ENCODE measurements at regions not wholly inside any gene's neighbourhood (a gene's known extent, or its start where the extent isn't known, plus 50 kb on each side); places are given as distances from the start of the nearest gene placed in this dataset.

DNA sequence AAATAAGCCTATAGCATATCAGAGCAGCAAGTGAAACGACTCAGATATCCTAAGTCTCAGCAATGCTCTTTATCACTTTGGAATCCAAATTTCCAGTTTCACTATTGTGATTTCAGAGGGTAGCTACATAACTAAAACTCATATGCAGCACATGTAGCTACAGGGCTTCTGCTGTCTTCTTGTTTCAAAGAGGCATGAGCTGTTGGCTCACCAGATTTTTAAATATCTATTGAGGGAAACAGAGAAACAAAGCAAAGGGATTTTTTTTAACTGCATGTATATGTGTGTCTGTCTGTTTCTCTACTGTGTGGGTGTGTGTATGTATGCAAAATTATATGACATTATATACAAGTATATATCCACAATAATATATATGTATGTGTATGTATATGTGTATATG lies 258.4 kb downstream of the HDGFL1 start:
- TF ChIP-seq DNMT1 (CRISPR knock-in tag; IDR thresholded peaks at IDR 0.05), result no peak
- TF ChIP-seq, protein P1, sequence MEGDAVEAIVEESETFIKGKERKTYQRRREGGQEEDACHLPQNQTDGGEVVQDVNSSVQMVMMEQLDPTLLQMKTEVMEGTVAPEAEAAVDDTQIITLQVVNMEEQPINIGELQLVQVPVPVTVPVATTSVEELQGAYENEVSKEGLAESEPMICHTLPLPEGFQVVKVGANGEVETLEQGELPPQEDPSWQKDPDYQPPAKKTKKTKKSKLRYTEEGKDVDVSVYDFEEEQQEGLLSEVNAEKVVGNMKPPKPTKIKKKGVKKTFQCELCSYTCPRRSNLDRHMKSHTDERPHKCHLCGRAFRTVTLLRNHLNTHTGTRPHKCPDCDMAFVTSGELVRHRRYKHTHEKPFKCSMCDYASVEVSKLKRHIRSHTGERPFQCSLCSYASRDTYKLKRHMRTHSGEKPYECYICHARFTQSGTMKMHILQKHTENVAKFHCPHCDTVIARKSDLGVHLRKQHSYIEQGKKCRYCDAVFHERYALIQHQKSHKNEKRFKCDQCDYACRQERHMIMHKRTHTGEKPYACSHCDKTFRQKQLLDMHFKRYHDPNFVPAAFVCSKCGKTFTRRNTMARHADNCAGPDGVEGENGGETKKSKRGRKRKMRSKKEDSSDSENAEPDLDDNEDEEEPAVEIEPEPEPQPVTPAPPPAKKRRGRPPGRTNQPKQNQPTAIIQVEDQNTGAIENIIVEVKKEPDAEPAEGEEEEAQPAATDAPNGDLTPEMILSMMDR (CRISPR knock-in tag; IDR thresholded peaks at IDR 0.05), result no peak
- TF ChIP-seq, protein P2, sequence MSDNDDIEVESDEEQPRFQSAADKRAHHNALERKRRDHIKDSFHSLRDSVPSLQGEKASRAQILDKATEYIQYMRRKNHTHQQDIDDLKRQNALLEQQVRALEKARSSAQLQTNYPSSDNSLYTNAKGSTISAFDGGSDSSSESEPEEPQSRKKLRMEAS (IDR thresholded peaks at IDR 0.05), result no peak
- TF ChIP-seq YY1 (IDR thresholded peaks at IDR 0.05; ENCODE audit: insufficient read depth, insufficient replicate concordance, low read depth, low read length), result no peak
- TF ChIP-seq ZNF10 (CRISPR knock-in tag; IDR thresholded peaks at IDR 0.05; ENCODE audit: borderline replicate concordance, low read depth), result no peak

Data from HepG2 (cell line).